Stomach smooth muscle (tissue), 2 donors: ENCODE measurements at regions not wholly inside any gene's neighbourhood (a gene's known extent, or its start where the extent isn't known, plus 50 kb on each side); places are given as distances from the start of the nearest gene placed in this dataset.
A peak's percentile ranks its signal among the peaks of the same experiment; 100 is the strongest.
"Not testable (repeated sequence)": the region's sequence is repeated elsewhere in the genome, so short reads cannot be mapped to it uniquely, and the experiment has no call there.

Experiments
- H3K27ac ChIP-seq: one replicate; pipeline ENCODE4 v1.7.0; 2013; ENCODE audit warnings: mild to moderate bottlenecking, low read length, inconsistent platforms
- H3K27me3 ChIP-seq, 2 donors: one replicate each; pipeline ENCODE4 v1.7.0; 2013; ENCODE audit warnings: low read length in 2 of 2; ENCODE audit not compliant: insufficient read depth in 2 of 2, control insufficient read depth in 1 of 2
- H3K36me3 ChIP-seq, 2 donors: one replicate each; pipeline ENCODE4 v1.7.0; 2013; ENCODE audit warnings: low read length in 2 of 2; ENCODE audit not compliant: control insufficient read depth in 2 of 2, insufficient read depth in 2 of 2
- H3K4me1 ChIP-seq: one replicate; pipeline ENCODE4 v1.7.0; 2013; ENCODE audit warnings: low read length; ENCODE audit not compliant: control insufficient read depth, insufficient read depth
- H3K4me3 ChIP-seq, 2 donors: one replicate each; pipeline ENCODE4 v1.7.0; 2013; ENCODE audit warnings: low read length in 2 of 2
- H3K9ac ChIP-seq, 2 donors: one replicate each; pipeline ENCODE4 v1.7.0; 2013; ENCODE audit warnings: low read length in 2 of 2, mild to moderate bottlenecking in 1 of 2
- H3K9me3 ChIP-seq, 2 donors: one replicate each; pipeline ENCODE4 v1.7.0; 2013; ENCODE audit warnings: low read length in 2 of 2; ENCODE audit not compliant: control insufficient read depth in 2 of 2
- donor health status: healthy.
- donor health status: Pancreatic carcinoma.

DNA sequence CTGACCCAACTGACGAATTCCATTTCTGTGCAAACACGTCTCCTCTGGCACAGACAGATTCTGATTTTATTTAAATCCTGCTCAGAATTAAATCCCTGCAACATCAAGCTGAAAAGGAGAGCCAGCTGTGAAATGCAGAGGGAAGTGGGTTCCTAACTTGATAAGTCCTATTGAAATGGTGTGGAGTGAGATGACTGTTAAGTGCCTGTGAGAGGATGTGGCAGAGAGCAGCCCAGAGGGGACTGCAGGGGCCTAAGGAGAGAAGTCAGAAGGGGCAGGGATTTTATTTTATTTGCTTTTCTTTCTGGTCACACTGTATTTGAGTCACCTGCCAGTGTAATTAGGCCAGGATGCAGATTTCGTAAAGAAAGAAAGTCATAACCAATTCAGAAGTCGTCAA is 277.4 kb downstream of the NKX6-1 start:
- Histone ChIP-seq H3K36me3 (no peaks in the 10 kb centered on the region), H3K4me3 (no peak overlapping the region), H3K9me3 (no peaks in the 10 kb centered on the region), H3K27ac (no peak overlapping the region), H3K27me3 (no peaks in the 10 kb centered on the region), H3K9ac (no peak overlapping the region), H3K4me1 (no peaks in the 10 kb centered on the region)

DNA sequence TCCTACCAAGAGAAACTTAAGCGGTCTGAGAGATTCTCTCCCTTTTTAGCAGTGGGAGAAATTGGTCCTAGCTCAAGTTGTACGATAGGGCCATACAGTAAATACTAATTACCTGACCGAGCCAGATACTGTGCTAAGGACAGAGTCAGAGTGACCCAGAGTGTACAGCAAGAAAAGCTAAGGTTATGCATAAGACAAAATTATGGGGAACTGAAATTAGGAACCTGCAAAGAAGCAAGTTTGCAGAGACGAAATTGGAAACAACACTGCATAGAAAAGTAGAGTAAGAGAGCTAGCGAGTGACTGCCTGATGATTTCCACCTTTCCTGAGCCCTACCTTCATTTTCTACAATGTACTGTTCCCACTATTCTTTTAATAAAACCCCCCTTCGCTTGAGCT is 278.1 kb downstream of the NKX6-1 start:
- Histone ChIP-seq H3K4me3 (peak overlapping the region in 1 of 2 donors; percentile 50), H3K27ac (no peak overlapping the region), H3K4me1 (no peaks in the 10 kb centered on the region), H3K36me3 (no peaks in the 10 kb centered on the region), H3K9me3 (no peaks in the 10 kb centered on the region), H3K27me3 (no peaks in the 10 kb centered on the region), H3K9ac (no peak overlapping the region)

DNA sequence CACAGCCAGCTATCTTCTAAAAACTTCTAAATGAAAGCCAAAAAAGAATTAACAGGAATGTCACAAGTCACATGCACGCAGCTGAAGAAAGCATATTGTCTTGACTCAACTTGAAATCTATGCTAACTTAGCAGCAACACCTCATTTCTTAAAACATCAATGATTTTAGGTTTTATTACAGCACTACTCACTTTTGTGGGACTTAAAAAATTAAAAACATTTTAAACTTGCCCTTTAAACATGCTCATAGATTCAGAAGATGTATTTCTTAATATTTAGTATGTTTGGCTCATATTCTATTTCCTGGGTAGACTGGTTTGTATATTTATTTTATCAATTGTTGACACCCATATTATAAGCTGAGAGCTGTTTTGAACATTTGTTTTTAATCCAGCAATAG is 279.4 kb downstream of the NKX6-1 start:
- Histone ChIP-seq H3K36me3 (no peaks in the 10 kb centered on the region), H3K9me3 (no peaks in the 10 kb centered on the region), H3K9ac (no peak overlapping the region), H3K27ac (no peak overlapping the region), H3K4me3 (no peak overlapping the region), H3K27me3 (no peaks in the 10 kb centered on the region), H3K4me1 (no peaks in the 10 kb centered on the region)

DNA sequence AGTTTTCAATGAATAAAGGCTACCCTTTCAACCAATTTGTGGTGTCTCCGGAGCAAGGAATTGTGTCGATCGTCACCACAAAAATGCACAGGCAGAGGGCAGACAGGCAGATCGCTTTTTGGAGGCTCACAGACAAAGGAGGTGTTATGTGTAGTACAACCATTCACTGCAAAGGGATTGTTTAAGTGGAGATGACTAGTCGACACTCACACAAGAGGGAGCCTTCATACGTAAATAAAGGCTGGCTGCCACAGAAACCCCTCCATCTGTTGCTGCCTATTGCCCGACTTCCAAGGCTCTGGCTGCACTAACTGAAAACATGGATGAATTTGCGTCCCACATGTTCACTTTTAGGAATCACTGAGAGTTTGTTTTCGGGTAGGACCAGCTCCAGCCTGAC is 281.1 kb downstream of the NKX6-1 start:
- no peaks in the 10 kb centered on the region for H3K27me3 ChIP-seq
- H3K36me3 ChIP-seq, result no peaks in the 10 kb centered on the region
- no peak overlapping the region for H3K9ac ChIP-seq
- no peaks in the 10 kb centered on the region for H3K4me1 ChIP-seq
- no peak overlapping the region for H3K27ac ChIP-seq
- H3K9me3 ChIP-seq, result no peaks in the 10 kb centered on the region
- H3K4me3 ChIP-seq, result no peak overlapping the region

DNA sequence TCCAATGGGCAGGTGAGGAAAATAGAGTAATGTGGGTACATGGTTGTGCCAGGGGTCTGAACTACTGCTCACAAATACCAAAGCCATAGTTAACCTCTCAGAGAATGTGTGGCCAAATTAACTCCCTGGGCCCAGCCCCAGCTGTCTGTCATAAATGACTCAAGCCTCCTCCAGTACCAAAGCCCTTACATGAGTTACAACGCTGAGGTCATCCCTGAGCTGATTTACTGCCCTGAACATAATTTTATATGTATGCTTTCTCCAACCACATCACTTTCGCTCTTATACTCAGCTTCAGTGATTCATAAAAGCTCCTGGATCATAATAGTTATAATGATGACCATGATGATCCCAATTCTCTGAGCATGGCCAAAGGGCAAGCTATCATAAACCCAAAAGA is 283.9 kb downstream of the NKX6-1 start:
- H3K4me3 ChIP-seq, result no peak overlapping the region
- no peaks in the 10 kb centered on the region for H3K4me1 ChIP-seq
- H3K9me3 ChIP-seq, result no peaks in the 10 kb centered on the region
- no peaks in the 10 kb centered on the region for H3K27me3 ChIP-seq
- no peaks in the 10 kb centered on the region for H3K36me3 ChIP-seq
- H3K27ac ChIP-seq, result no peak overlapping the region
- H3K9ac ChIP-seq, result no peak overlapping the region

DNA sequence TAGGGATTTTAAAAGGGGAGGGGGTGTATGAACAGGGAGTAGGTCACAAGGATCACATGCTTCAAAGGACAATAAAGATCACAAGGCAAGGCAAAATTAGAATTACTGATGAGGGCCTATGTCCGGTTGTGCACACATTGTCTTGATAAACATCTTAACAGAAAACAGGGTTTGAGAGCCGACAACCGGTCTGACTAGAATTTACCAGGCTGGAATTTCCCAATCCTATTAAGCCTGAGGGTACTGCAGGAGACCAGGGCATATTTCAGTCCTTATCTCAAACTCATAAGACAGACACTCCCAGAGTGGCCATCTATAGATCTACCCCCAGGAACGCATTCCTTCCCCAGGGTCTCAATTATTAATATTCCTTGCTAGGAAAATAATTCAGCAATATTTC is 292.9 kb downstream of the NKX6-1 start:
- not testable (repeated sequence) for H3K9ac ChIP-seq, H3K4me1 ChIP-seq, H3K36me3 ChIP-seq, H3K27me3 ChIP-seq, H3K4me3 ChIP-seq, H3K9me3 ChIP-seq, H3K27ac ChIP-seq

DNA sequence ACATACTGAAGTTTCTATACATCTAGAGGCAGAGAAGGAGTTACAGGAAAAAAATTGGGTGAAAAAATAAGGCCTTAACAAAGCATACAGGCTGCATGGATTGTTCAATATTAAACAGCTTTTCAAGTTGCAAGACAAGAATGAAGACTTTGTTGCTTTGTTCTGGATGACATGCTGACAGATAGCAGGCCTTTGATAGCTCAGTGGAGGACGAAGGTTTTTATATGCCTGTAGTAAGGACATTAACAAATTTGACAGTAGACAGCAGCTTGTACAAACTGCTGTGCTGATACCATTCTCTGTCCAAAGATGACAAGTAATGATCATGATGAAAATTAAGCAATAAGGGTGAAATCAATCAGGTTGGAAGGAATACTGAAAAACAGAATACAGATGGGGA is 309.9 kb downstream of the NKX6-1 start:
- Histone ChIP-seq H3K4me1 (no peaks in the 10 kb centered on the region), H3K9me3 (peaks cover 0 to 2% of the 10 kb centered on the region in 2 donors), H3K9ac (no peak overlapping the region), H3K27ac (no peak overlapping the region), H3K4me3 (no peak overlapping the region), H3K36me3 (no peaks in the 10 kb centered on the region), H3K27me3 (no peaks in the 10 kb centered on the region)

DNA sequence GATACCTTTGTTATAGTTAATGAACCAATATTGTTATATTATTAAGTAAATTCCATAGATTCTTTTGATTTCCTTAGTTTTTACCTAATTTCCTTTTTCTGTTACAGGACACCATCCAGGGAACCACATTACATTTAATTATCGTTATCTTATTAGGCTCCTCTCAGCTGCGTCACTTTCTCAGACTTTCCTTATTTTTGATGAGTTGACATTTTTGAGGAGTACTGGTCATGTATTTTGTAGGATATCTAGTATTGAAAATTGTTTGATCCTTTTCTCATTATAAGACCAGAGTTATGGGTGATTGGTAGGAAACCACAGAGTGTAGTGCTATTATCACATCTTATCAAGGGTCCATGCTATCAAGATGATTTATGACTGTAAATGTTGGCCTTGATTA is 319.7 kb downstream of the NKX6-1 start:
- Histone ChIP-seq H3K4me1 (no peaks in the 10 kb centered on the region), H3K9ac (no peak overlapping the region), H3K36me3 (no peaks in the 10 kb centered on the region), H3K27me3 (no peaks in the 10 kb centered on the region), H3K4me3 (no peak overlapping the region), H3K27ac (no peak overlapping the region), H3K9me3 (no peaks in the 10 kb centered on the region)

DNA sequence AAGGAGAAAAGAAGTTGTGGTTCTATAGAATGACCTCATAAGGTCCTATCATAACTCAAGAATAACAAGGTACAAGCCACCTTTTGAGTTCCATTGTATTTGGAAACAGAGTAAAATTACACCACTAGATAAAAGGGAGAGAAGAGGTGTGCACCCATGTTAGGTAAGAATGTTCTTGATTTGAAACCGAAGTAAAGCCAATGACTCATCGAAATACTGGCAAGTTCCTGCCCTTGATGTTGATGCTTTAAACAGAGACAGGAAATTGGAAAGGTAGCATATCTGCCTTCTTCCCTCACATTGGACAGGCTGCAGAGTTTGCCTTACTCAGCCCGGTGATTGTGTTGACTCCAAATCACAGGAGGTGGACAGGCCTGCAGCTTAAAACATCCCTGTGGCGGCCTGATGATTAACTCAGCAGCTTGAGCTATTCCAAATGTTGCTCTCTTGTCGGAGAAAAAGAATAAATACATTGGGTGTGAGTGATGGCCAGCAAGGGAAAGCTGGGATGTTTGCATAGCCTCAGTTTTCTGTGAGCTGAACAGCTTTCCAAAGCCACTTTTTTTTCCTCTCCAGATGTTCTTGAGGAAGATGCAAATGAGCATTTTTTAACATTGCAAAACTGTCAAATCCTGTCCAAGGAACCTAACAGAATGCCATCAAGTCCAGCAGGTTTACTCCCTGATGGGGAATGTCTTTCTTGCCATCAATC is 321.1 kb downstream of the NKX6-1 start:
- Histone ChIP-seq H3K27ac (no peak overlapping the region), H3K9me3 (no peaks in the 10 kb centered on the region)

DNA sequence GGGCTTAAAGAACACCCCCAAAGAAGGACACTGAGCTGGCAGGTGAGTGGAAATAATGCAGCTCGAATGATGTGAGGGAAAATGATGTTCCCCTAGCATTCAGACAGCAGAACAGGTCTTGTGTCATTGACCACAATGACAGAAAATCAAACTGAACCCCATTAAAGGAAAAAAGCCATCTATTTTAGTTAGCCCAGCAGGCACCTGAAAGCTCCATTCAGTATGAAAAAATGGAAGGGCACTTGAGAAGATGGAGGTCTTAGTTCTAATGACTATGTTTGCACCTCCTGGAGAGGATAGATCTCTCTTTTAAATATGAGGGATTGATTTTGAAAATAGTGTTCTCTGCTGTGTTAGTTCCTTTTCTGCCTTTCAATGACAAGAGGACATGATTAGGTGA is 323.1 kb downstream of the NKX6-1 start:
- no peak overlapping the region for H3K27ac ChIP-seq
- no peak overlapping the region for H3K4me3 ChIP-seq
- no peaks in the 10 kb centered on the region for H3K4me1 ChIP-seq
- no peak overlapping the region for H3K9ac ChIP-seq
- H3K36me3 ChIP-seq, result no peaks in the 10 kb centered on the region
- H3K27me3 ChIP-seq, result no peaks in the 10 kb centered on the region
- H3K9me3 ChIP-seq, result no peaks in the 10 kb centered on the region

More for the DNA sequence above, 321.1 kb downstream of the NKX6-1 start:
- Histone ChIP-seq H3K36me3 (no peaks in the 10 kb centered on the region), H3K9ac (no peak overlapping the region), H3K4me3 (no peak overlapping the region), H3K4me1 (no peaks in the 10 kb centered on the region), H3K27me3 (no peaks in the 10 kb centered on the region)

DNA sequence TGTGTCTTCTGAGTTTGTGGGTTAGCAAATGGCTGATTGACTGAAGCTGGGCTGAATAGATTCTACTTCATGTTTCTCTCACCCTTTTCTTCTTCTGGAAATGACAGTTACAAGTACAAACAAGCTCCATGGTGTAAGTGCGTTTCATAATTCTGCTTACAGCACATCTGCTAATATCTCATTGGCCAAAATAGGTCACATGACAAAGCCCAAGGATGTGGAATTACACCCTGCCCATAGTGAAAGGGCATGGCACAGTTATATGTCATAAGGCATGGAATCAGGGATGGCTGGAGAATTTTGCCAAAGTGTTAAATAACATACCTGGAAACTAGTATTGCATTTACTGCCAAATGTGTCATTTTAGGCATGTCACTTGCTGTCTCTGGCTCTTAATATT is 327.2 kb downstream of the NKX6-1 start:
- no peak overlapping the region for H3K9ac ChIP-seq
- no peaks in the 10 kb centered on the region for H3K27me3 ChIP-seq
- H3K4me1 ChIP-seq, result no peaks in the 10 kb centered on the region

More for the DNA sequence above, 327.2 kb downstream of the NKX6-1 start:
- Histone ChIP-seq H3K4me3 (no peak overlapping the region), H3K27ac (no peak overlapping the region), H3K9me3 (no peaks in the 10 kb centered on the region), H3K36me3 (no peaks in the 10 kb centered on the region)
